Brain microvascular endothelial cell (primary cell): ENCODE measurements at regions not wholly inside any gene's neighbourhood (a gene's known extent, or its start where the extent isn't known, plus 50 kb on each side); places are given as distances from the start of the nearest gene placed in this dataset.

ENCODE experiments used
- DNase-seq: peaks from one replicate; pipeline ENCODE4 v3.0.0-alpha.2; 2020
- H3K27ac ChIP-seq: fragments of 250-450 bp; sonication (Bioruptor Pico); 2 replicates; pipeline ENCODE4 v1.5.1; 2020; ENCODE audit warnings: mild to moderate bottlenecking, moderate library complexity
- H3K27me3 ChIP-seq: fragments of 250-450 bp; sonication (Bioruptor Pico); replicated peaks from 2 replicates; pipeline ENCODE4 v1.5.1; 2020; ENCODE audit warnings: mild to moderate bottlenecking
- H3K36me3 ChIP-seq: fragments of 250-450 bp; sonication (Bioruptor Pico); replicated peaks from 2 replicates; pipeline ENCODE4 v1.5.1; 2020; ENCODE audit warnings: mild to moderate bottlenecking
- H3K4me3 ChIP-seq: 2 replicates; pipeline ENCODE4 v1.5.1; 2011; ENCODE audit warnings: low read depth, mild to moderate bottlenecking, control low read depth, low read length, moderate library complexity
- in situ Hi-C: cut with HindIII; loops from 2 replicates; pipeline ENCODE4 v1.10.0; 2017; ENCODE audit warnings: low sequenced_read_pairs, low pct_ligation_motif_present
- TF ChIP-seq, protein P1 (sequence below): IDR thresholded peaks from 2 replicates; pipeline ENCODE4 v1.5.1; 2011; ENCODE audit warnings: low read depth, mild to moderate bottlenecking, moderate library complexity, low read length, control low read depth, inconsistent platforms; ENCODE audit errors: missing control alignments

DNA sequence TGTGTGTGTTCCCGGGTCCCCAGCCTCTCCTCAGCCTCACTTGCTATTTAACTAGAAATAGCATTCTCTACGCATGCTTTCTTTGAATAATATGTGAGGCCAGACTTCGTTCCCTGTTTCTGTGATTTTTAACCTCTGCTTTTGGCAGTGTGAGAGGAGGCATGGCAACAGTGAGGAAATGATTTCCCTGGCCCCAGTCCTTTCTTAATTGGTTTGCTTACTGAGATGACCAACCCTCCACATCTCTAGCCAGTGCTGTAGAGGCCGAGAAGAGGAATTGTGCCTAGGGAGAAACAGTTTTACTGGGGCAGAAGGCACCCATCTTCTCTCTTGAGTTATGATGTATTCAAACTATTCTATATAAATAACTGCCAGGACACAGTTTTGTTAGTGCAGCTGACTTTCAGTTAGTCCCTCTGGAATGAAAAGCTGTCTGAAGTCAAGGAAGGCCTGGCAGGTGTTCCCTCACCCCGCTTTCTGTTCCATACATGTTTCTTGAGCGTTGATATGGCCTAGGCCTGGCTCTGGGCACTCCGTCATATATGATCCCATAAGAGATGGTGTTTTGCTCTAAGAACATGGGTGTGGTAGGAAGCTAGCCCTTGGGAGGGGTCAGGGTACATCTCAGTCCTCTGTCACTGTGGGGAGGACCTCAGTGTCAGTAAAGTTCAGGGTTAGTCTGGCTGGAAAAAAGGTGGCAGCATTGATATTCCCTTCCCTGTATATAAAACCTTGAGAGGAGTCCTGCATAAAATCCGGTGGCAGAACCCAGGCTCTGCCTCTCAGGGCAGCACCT lies 73.7 kb upstream of the NPAS1 start:
- no peak for DNase-seq
- peaks cover 6% of the 10 kb centered on the region for H3K36me3 ChIP-seq
- TF ChIP-seq, protein P1, sequence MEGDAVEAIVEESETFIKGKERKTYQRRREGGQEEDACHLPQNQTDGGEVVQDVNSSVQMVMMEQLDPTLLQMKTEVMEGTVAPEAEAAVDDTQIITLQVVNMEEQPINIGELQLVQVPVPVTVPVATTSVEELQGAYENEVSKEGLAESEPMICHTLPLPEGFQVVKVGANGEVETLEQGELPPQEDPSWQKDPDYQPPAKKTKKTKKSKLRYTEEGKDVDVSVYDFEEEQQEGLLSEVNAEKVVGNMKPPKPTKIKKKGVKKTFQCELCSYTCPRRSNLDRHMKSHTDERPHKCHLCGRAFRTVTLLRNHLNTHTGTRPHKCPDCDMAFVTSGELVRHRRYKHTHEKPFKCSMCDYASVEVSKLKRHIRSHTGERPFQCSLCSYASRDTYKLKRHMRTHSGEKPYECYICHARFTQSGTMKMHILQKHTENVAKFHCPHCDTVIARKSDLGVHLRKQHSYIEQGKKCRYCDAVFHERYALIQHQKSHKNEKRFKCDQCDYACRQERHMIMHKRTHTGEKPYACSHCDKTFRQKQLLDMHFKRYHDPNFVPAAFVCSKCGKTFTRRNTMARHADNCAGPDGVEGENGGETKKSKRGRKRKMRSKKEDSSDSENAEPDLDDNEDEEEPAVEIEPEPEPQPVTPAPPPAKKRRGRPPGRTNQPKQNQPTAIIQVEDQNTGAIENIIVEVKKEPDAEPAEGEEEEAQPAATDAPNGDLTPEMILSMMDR = no peak
- H3K27me3 ChIP-seq = no peaks in the 10 kb centered on the region
- peak overlapping the region; percentile 58 for H3K27ac ChIP-seq
- in situ Hi-C loops = no loop called here
- no peak overlapping the region for H3K4me3 ChIP-seq

- Histone ChIP-seq H3K36me3 (peaks cover 6% of the 10 kb centered on the region), H3K27me3 (no peaks in the 10 kb centered on the region), H3K4me3 (no peak overlapping the region), H3K27ac (no peak overlapping the region)
- DNase-seq = no peak
- in situ Hi-C loops = no loop called here
- TF ChIP-seq, protein P1 = no peak
These were observed 72.9 kb upstream of the NPAS1 start for GRCh38 chr19:46946611-46947238.

DNA sequence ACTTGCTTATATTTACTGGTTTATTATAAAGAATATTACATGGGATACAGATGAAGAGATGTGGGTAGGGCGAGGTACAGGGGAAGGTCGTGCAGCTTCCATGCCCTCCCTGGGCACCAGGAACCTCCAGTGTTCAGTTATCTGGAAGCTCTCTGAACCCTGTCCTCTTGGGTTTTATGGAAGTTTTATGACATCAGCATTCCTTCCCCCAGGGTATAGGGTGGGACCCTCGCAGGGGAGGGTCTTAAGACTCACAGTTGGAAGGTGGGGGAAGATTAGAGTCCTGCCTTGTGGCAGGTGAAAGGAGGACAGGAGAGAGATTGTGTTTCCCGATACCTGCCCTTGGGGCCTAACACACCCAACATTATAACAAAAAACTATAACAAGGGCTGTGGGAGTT lies 71.8 kb upstream of the NPAS1 start:
- peaks cover 2% of the 10 kb centered on the region for H3K36me3 ChIP-seq
- in situ Hi-C loops = no loop called here
- no peak overlapping the region for H3K27ac ChIP-seq
- H3K4me3 ChIP-seq = no peak overlapping the region
- TF ChIP-seq, protein P1 = no peak
- no peak for DNase-seq
- no peaks in the 10 kb centered on the region for H3K27me3 ChIP-seq

DNA sequence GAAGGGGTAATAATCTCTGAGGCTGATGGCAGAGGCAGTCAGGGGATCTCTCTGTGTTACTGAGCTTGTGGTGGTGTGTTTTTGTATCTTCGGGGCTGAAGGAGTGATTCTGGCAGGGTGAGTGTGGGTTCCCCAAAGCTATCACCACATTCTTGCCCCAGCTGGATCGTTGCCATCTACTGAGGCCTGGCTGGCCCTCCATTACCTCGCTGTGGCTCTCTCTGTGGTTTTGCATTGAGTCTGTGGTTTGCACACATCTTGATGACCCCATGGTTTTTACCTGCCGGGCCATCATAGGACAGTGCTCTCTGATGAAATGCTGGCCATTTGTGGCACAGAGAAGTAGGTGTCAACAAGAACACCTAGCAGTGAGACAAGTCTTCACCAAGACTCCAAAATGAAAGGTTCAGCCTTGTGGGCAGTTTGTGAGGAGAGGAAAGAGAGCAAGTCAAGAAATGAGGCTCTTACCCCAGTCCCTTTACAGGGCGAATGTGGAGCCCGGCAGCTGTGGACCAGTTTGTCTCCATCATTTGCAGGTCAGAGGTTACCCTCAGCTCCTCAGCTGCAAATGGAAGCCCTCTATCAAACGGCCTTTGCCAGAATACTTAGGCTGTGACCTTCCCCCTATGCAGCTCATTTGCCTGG lies 69.0 kb upstream of the NPAS1 start:
- TF ChIP-seq, protein P1 = no peak
- no peak overlapping the region for H3K27ac ChIP-seq

GRCh38 chr19:46951171-46951986 lies 68.3 kb upstream of the NPAS1 start:
- Histone ChIP-seq H3K27me3 (no peaks in the 10 kb centered on the region), H3K27ac (no peak overlapping the region), H3K36me3 (peaks cover 2% of the 10 kb centered on the region), H3K4me3 (no peak overlapping the region)
- in situ Hi-C loops = loop anchor here (25.0 kb wide), 1 partner anchor 89 kb away; the partner anchor contains the start of genes AP2S1 and ARHGAP35
- TF ChIP-seq, protein P1 = no peak
- DNase-seq = no peak

More for the DNA sequence above, 69.0 kb upstream of the NPAS1 start:
- Histone ChIP-seq H3K36me3 (peaks cover 2% of the 10 kb centered on the region), H3K27me3 (no peaks in the 10 kb centered on the region), H3K4me3 (no peak overlapping the region)
- in situ Hi-C loops = loop anchor here (25.0 kb wide), 1 partner anchor 88 kb away; the partner anchor contains the start of genes AP2S1 and ARHGAP35
- DNase-seq = no peak
